ENCODE measurements at regions not wholly inside any gene's neighbourhood (a gene's known extent, or its start where the extent isn't known, plus 50 kb on each side); places are given as distances from the start of the nearest gene placed in this dataset.

GRCh38 chr4:42781315-42781714, 111.2 kb upstream of the GRXCR1 start:
- TF ChIP-seq POLR2A (IDR thresholded peaks at IDR 0.05; ENCODE audit: low read length) (no peak), GATA1 (IDR thresholded peaks at IDR 0.05; ENCODE audit: low read depth, low read length) (no peak)
